HG02885 (cell line): ENCODE measurements at regions not wholly inside any gene's neighbourhood (a gene's known extent, or its start where the extent isn't known, plus 50 kb on each side); places are given as distances from the start of the nearest gene placed in this dataset.
"Not testable (repeated sequence)": the region's sequence is repeated elsewhere in the genome, so short reads cannot be mapped to it uniquely, and the experiment has no call there.

Source experiments
- ATAC-seq: cut with Tn5 transposase; IDR thresholded peaks from one replicate; pipeline ENCODE4 v1.9.1; 2021; ENCODE audit warnings: mild to moderate bottlenecking; ENCODE audit not compliant: unreplicated experiment, poor library complexity

- no peak for ATAC-seq
Observed at GRCh38 chr7:96770758-96771157, 61.1 kb upstream of the SEM1 start.

GRCh38 chr7:96772139-96772694, 62.6 kb upstream of the SEM1 start:
- ATAC-seq: no peak

- ATAC-seq: no peak
Observed at GRCh38 chr7:96773483-96773882, 63.8 kb upstream of the SEM1 start.

GRCh38 chr7:96774358-96774757, 64.7 kb upstream of the SEM1 start:
- no peak for ATAC-seq

GRCh38 chr7:96775046-96775445, 65.4 kb upstream of the SEM1 start:
- no peak for ATAC-seq

GRCh38 chr7:96778263-96778662, 68.6 kb upstream of the SEM1 start:
- no peak for ATAC-seq

GRCh38 chr7:96781919-96782318, 72.3 kb upstream of the SEM1 start:
- ATAC-seq: no peak

GRCh38 chr7:96782686-96783298, 73.1 kb upstream of the SEM1 start:
- ATAC-seq: not testable (repeated sequence)

- no peak for ATAC-seq
Observed at GRCh38 chr7:96784597-96784996, 75.0 kb upstream of the SEM1 start.

- ATAC-seq: no peak
Observed at GRCh38 chr7:96786261-96786997, 76.8 kb upstream of the SEM1 start.

- ATAC-seq: no peak
Observed at GRCh38 chr7:96786998-96787395, 77.4 kb upstream of the SEM1 start.

GRCh38 chr7:96789914-96790313, 80.3 kb upstream of the SEM1 start:
- no peak for ATAC-seq

GRCh38 chr7:96792115-96792514, 82.5 kb upstream of the SEM1 start:
- no peak for ATAC-seq

GRCh38 chr7:96794063-96794462, 84.4 kb upstream of the SEM1 start:
- no peak for ATAC-seq

- no peak for ATAC-seq
Observed at GRCh38 chr7:96800122-96800521, 90.5 kb upstream of the SEM1 start.

- ATAC-seq: no peak
Observed at GRCh38 chr7:96800824-96801223, 91.2 kb upstream of the SEM1 start.

- no peak for ATAC-seq
Observed at GRCh38 chr7:96819111-96819700, 109.6 kb upstream of the SEM1 start.

GRCh38 chr7:96821131-96821530, 111.5 kb upstream of the SEM1 start:
- not testable (repeated sequence) for ATAC-seq

- ATAC-seq: no peak
Observed at GRCh38 chr7:96822824-96823223, 113.2 kb upstream of the SEM1 start.

GRCh38 chr7:96823274-96823673, 113.6 kb upstream of the SEM1 start:
- ATAC-seq: no peak

GRCh38 chr7:96824686-96825085, 115.0 kb upstream of the SEM1 start:
- ATAC-seq: no peak
